ENCODE measurements at regions not wholly inside any gene's neighbourhood (a gene's known extent, or its start where the extent isn't known, plus 50 kb on each side); places are given as distances from the start of the nearest gene placed in this dataset.

GRCh38 chr16:86823888-86824671 lies 245.7 kb downstream of the FOXL1 start:
- in situ Hi-C loops (cut with MboI; ENCODE audit: low sequenced_read_pairs): no loop called here

DNA sequence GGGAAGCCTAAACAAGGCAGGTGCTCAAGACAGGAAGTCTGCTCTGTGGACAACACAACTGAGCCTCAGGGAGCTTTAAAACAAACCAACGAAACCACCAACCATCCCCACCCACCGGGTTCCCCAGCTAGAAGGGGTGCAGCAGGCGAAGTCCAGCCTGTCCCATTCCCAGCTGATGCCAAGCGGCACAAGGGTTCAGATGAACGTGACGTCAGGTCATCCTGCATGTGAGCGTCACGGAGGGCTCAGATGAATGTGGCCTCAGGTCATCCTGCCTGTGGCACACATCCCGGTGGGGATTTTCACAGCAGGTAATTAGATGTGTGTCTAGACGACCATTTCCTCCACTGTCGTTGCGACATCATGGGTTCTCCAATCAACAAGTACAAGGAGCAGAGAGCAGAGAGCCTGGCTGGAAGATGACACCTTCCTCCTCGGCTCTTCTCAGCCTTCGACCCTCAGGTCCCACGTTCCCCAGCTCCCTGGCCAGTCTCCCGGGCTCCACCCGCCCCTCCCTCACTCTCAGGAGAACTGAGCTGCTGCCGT lies 246.5 kb downstream of the FOXL1 start:
- in situ Hi-C loops (cut with MboI; ENCODE audit: low sequenced_read_pairs): no loop called here

- in situ Hi-C loops (cut with MboI; ENCODE audit: low sequenced_read_pairs): no loop called here
These were observed 247.3 kb downstream of the FOXL1 start for GRCh38 chr16:86825631-86826030.

DNA sequence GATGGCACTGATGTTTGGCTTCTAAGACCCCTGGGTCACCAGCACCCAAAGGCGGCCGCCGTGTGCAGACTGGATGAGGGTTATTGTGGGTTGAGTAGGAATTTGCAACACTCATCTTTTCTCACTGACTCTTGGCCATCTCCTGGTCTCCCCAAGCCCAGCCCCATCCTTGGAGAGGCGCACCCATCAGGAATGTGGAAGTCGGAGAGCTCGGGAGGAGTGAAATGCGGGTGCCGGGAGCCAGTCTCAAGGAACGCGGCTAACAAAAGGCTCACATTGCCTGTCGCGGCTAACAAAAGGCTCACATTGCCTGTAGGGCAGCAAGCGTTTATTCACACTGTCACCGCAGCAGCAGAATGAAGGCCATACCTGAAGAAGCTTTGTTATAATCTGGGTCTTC lies 248.6 kb downstream of the FOXL1 start:
- in situ Hi-C loops (cut with MboI; ENCODE audit: low sequenced_read_pairs): no loop called here

- in situ Hi-C loops (cut with MboI; ENCODE audit: low sequenced_read_pairs): no loop called here
These were observed 249.2 kb downstream of the FOXL1 start for GRCh38 chr16:86827521-86827920.

DNA sequence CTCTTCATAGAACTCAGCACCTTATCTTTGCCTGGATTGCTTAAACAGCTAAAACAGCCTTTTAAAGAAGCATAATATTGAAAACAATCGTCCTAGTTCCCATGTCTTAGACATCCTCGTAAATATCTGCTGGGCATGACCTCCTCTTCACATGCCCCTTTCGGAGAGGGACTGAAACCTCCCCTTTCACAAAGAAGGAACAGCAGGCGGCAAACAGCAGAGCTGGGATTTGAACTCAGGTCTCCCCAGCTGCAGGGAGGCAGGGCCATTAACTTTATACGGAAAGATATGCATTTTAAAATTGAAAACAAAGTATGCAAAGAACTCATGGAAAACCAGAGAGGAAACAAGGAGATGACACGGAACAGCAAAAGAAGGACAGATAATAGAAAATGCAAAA lies 249.9 kb downstream of the FOXL1 start:
- in situ Hi-C loops (cut with MboI; ENCODE audit: low sequenced_read_pairs): no loop called here

DNA sequence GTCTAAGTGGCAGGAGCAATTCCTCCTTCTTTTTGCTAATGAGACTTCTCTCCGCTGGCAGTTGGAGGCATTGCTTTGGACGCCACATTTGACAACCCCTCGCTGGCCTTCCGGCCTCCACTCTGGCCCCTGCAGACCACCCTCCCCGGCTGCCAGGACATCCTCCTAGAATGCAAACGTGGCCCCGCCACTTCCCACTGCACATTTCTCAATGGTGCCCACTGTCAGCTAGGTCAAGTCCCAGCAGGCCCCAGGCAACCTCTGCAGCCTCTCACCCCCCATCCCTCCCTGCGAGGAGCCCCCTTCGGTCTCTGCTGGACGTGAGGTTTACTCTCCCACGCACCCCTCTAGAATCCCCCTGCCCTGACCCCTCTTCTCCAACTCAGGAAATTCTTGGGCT lies 250.3 kb downstream of the FOXL1 start:
- in situ Hi-C loops (cut with MboI; ENCODE audit: low sequenced_read_pairs): no loop called here

DNA sequence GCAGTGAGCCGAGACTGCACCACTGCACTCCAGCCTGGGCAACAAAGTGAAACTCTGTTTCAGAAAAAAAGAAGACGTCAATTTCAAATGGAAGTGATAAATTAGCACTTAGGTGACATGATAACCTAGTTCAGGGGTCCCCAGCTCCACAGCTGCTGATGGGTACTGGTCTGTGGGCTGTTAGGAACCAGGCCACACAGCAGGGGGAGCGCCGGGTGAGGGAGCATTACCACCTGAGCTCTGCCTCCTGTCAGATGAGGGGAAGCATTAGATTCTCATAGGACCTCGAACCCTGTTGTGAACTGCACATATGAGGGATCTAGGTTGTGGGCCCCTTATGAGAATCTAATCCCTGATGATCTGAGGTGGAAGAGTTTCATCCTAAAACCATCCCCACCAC lies 253.0 kb downstream of the FOXL1 start:
- in situ Hi-C loops (cut with MboI; ENCODE audit: low sequenced_read_pairs): no loop called here

DNA sequence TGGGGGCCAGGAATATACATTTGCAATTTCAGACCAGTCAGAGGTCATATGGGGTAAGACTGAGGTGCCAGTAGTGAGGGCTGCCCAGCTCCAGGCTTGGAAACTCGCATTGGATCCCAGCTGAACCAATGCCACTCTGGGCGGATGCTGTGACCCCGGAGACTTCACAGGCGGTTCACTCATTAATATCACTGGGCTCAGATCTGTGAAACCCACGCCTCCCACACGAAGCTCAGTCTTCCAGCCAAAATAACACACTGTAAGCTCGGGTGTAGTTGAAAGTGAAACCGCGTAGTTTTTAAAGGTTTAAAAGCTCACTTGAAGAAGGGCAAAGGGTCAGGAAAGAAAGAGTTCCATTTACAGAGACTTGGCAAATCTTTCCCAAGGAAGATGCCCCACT lies 254.8 kb downstream of the FOXL1 start:
- in situ Hi-C loops (cut with MboI; ENCODE audit: low sequenced_read_pairs): no loop called here

DNA sequence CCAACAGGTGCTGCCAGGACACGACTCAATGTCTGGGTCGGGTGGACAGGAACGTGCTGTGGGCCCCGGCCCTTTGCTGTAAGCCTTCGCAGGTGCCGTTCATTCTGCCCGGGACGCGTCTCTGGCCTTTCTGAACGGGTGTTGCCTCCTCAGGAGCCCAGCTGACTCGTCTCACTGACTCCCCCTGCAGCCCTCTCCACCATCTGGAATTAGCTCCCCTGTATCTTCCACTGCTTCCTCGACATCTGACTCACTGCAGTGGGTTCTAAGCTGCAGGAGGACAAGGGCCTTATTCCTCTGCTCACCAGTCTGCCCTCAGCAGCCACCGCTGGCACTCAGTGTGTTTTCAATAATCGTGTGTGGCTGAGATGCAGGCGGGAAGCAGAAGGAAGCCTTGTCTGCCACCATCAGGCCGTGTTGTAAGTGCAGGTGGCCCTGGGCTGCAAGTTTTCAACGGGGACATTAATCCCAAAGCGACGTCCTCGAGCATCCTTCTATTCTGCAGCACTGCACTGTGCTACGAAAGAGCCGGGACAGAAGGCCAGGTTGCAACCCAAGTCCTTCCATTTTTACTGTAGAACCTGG lies 256.2 kb downstream of the FOXL1 start:
- in situ Hi-C loops (cut with MboI; ENCODE audit: low sequenced_read_pairs): no loop called here

GRCh38 chr16:86835982-86836381 lies 257.6 kb downstream of the FOXL1 start:
- in situ Hi-C loops (cut with MboI; ENCODE audit: low sequenced_read_pairs): no loop called here

GRCh38 chr16:86836503-86837129 lies 258.3 kb downstream of the FOXL1 start:
- in situ Hi-C loops (cut with MboI; ENCODE audit: low sequenced_read_pairs): no loop called here

GRCh38 chr16:86843812-86844211 lies 265.5 kb downstream of the FOXL1 start:
- in situ Hi-C loops (cut with MboI; ENCODE audit: low sequenced_read_pairs): no loop called here

- in situ Hi-C loops (cut with MboI; ENCODE audit: low sequenced_read_pairs): no loop called here
These were observed 266.3 kb downstream of the FOXL1 start for GRCh38 chr16:86844695-86845094.

- in situ Hi-C loops (cut with MboI; ENCODE audit: low sequenced_read_pairs): no loop called here
These were observed 267.8 kb downstream of the FOXL1 start for GRCh38 chr16:86846136-86846535.

- in situ Hi-C loops (cut with MboI; ENCODE audit: low sequenced_read_pairs): no loop called here
These were observed 270.5 kb downstream of the FOXL1 start for GRCh38 chr16:86848821-86849220.

DNA sequence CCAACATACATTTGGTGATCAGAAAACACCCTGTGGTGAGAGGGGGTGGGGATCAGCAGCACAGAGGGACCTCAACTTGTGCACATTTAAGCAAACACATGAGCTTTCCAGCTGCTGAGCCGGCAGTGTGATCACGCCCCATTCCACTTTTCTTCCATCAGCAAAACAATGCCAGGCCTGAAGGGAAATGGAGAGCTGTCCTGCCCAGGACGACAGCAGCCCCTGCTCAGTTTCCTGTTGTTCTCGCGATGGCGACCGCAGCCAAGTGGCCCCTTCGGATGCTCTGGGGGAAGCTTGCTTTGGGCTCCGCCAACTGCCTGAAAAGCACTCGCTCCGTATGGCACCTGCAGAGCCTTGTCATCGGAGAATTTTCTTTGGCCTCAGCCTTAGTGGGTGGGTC lies 272.3 kb downstream of the FOXL1 start:
- in situ Hi-C loops (cut with MboI; ENCODE audit: low sequenced_read_pairs): no loop called here

DNA sequence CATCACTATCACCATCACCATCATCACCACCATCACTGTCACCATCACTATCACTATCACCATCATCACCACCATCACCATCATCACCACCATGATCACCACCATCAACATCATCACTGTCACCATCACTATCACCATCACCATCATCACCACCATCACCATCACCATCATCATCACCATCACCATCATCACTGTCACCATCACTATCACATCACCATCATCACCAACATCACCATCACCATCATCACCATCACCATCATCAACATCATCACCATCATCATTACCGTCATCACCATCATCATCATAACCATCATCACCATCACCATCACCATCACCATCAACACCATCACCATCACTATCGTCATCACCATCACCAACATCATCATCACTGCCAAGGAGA lies 273.8 kb downstream of the FOXL1 start:
- in situ Hi-C loops (cut with MboI; ENCODE audit: low sequenced_read_pairs): no loop called here

GRCh38 chr16:86854058-86854621 lies 275.8 kb downstream of the FOXL1 start:
- in situ Hi-C loops (cut with MboI; ENCODE audit: low sequenced_read_pairs): no loop called here

- in situ Hi-C loops (cut with MboI; ENCODE audit: low sequenced_read_pairs): no loop called here
These were observed 276.4 kb downstream of the FOXL1 start for GRCh38 chr16:86854626-86855294.

- in situ Hi-C loops (cut with MboI; ENCODE audit: low sequenced_read_pairs): no loop called here
These were observed 278.7 kb downstream of the FOXL1 start for GRCh38 chr16:86856946-86857586.
